Kidney glomerular epithelial cell (primary cell): ENCODE measurements at regions not wholly inside any gene's neighbourhood (a gene's known extent, or its start where the extent isn't known, plus 50 kb on each side); places are given as distances from the start of the nearest gene placed in this dataset.

ENCODE experiments used
- DNase-seq: peaks from one replicate; lab custom pipeline; 2025; lab: John Stamatoyannopoulos, UW

GRCh38 chr3:117557464-117558090 is 848.0 kb downstream of the TUSC7 start:
- DNase-seq, result no peak

- no peak for DNase-seq
These were observed 849.1 kb downstream of the TUSC7 start for GRCh38 chr3:117558681-117559080.

- DNase-seq, result no peak
These were observed 852.4 kb downstream of the TUSC7 start for GRCh38 chr3:117562000-117562399.

GRCh38 chr3:117563063-117563462 is 853.5 kb downstream of the TUSC7 start:
- DNase-seq, result peak; percentile 22

GRCh38 chr3:117565777-117566176 is 856.2 kb downstream of the TUSC7 start:
- DNase-seq, result no peak

GRCh38 chr3:117566926-117567325 is 857.3 kb downstream of the TUSC7 start:
- DNase-seq, result no peak

- no peak for DNase-seq
These were observed 857.8 kb downstream of the TUSC7 start for GRCh38 chr3:117567382-117567781.

- no peak for DNase-seq
These were observed 858.3 kb downstream of the TUSC7 start for GRCh38 chr3:117567906-117568305.

GRCh38 chr3:117572786-117573185 is 863.2 kb downstream of the TUSC7 start:
- no peak for DNase-seq

- DNase-seq, result no peak
These were observed 871.2 kb downstream of the TUSC7 start for GRCh38 chr3:117580806-117581205.

GRCh38 chr3:117586161-117586560 is 876.6 kb downstream of the TUSC7 start:
- no peak for DNase-seq

- no peak for DNase-seq
These were observed 877.8 kb downstream of the TUSC7 start for GRCh38 chr3:117587416-117587815.

- DNase-seq, result no peak
These were observed 879.9 kb downstream of the TUSC7 start for GRCh38 chr3:117589454-117589853.

- DNase-seq, result no peak
These were observed 886.0 kb downstream of the TUSC7 start for GRCh38 chr3:117595615-117596014.

GRCh38 chr3:117596503-117596902 is 886.9 kb downstream of the TUSC7 start:
- no peak for DNase-seq

GRCh38 chr3:117597865-117598264 is 888.3 kb downstream of the TUSC7 start:
- DNase-seq, result no peak

GRCh38 chr3:117600112-117600511 is 890.5 kb downstream of the TUSC7 start:
- no peak for DNase-seq

GRCh38 chr3:117600666-117601065 is 891.1 kb downstream of the TUSC7 start:
- DNase-seq, result no peak

GRCh38 chr3:117602058-117602644 is 892.6 kb downstream of the TUSC7 start:
- DNase-seq, result no peak

- no peak for DNase-seq
These were observed 893.5 kb downstream of the TUSC7 start for GRCh38 chr3:117603097-117603496.

GRCh38 chr3:117606866-117607265 is 897.3 kb downstream of the TUSC7 start:
- DNase-seq, result no peak

- no peak for DNase-seq
These were observed 899.8 kb downstream of the TUSC7 start for GRCh38 chr3:117609330-117609729.

GRCh38 chr3:117610156-117610555 is 900.6 kb downstream of the TUSC7 start:
- DNase-seq, result no peak

GRCh38 chr3:117611211-117611610 is 901.6 kb downstream of the TUSC7 start:
- no peak for DNase-seq
